Activated CD8-positive, alpha-beta T cell treated with anti-CD3 and anti-CD28 coated beads for 36 hours (primary cell): ENCODE measurements at regions not wholly inside any gene's neighbourhood (a gene's known extent, or its start where the extent isn't known, plus 50 kb on each side); places are given as distances from the start of the nearest gene placed in this dataset.

Experiments used
- ATAC-seq: fragments of 200-7000 bp; cut with Tn5 transposase; one replicate; pipeline ENCODE4 v1.10.0; 2021; ENCODE audit warnings: mild to moderate bottlenecking, moderate library complexity
- CTCF ChIA-PET: fragments of 350-600 bp; sonication (Branson Sonifier 250); formaldehyde crosslinking; loops from one replicate; lab custom pipeline; 2021; ENCODE audit warnings: antibody characterized with exemption; lab: Charles Lee
- POLR2A ChIA-PET: fragments of 350-600 bp; sonication (Branson Sonifier 250); formaldehyde crosslinking; loops from one replicate; lab custom pipeline; 2021; ENCODE audit warnings: antibody characterized with exemption; lab: Charles Lee
- DNase-seq: peaks from one replicate; pipeline ENCODE4 v3.0.0-alpha.2; 2020
- H3K27ac Mint-ChIP-seq: one replicate; pipeline ENCODE4 v1.8.0; 2021; ENCODE audit warnings: mild to moderate bottlenecking, mixed read lengths
- H3K27me3 Mint-ChIP-seq: one replicate; pipeline ENCODE4 v1.8.0; 2021; ENCODE audit warnings: mixed read lengths
- H3K36me3 Mint-ChIP-seq: one replicate; pipeline ENCODE4 v1.8.0; 2021; ENCODE audit warnings: low read depth, mixed read lengths
- H3K4me1 Mint-ChIP-seq: one replicate; pipeline ENCODE4 v1.8.0; 2021; ENCODE audit warnings: low read depth, mixed read lengths
- H3K4me3 Mint-ChIP-seq: one replicate; pipeline ENCODE4 v1.8.0; 2021; ENCODE audit warnings: mild to moderate bottlenecking, moderate library complexity, mixed read lengths
- H3K9me3 Mint-ChIP-seq: one replicate; pipeline ENCODE4 v1.8.0; 2021; ENCODE audit warnings: mixed read lengths
- intact Hi-C: fragments of 100-400 bp; cut with micrococcal nuclease; formaldehyde crosslinking; loops from one replicate; pipeline ENCODE4 v1.10.0; 2022
- TF ChIP-seq, protein P1 (sequence below): fragments of 200-600 bp; IDR thresholded peaks from one replicate; pipeline ENCODE4 v1.8.0; 2022; ENCODE audit warnings: antibody characterized with exemption, mild to moderate bottlenecking

DNA sequence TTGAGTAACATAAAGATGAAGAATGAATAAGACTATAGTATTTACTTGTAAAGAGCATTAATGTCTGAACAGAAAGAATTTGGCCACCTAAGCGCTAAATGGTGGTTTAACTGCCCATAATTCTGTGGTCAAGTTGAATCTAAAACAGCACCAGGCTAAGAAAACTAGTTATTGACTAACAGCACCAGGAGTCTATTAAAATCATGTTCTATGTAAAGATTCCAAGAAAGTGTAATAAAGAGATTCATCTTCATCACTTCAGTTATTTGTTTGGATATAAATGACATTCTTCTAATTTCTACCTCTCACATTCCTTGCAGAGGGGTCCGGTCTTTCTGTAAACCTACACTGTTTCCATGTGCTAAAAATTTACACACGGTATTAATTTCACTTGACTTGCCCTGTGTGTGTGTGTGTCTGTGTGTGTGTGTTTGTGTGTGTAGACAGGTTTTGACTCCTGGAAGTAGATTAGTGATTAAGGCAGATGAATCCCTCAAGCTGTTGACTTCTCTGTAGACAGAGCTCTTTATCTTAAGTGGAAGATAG, 84.4 kb downstream of the KLF6 start:
- H3K36me3 Mint-ChIP-seq: no peaks in the 10 kb centered on the region
- no peaks in the 10 kb centered on the region for H3K9me3 Mint-ChIP-seq
- TF ChIP-seq, protein P1, sequence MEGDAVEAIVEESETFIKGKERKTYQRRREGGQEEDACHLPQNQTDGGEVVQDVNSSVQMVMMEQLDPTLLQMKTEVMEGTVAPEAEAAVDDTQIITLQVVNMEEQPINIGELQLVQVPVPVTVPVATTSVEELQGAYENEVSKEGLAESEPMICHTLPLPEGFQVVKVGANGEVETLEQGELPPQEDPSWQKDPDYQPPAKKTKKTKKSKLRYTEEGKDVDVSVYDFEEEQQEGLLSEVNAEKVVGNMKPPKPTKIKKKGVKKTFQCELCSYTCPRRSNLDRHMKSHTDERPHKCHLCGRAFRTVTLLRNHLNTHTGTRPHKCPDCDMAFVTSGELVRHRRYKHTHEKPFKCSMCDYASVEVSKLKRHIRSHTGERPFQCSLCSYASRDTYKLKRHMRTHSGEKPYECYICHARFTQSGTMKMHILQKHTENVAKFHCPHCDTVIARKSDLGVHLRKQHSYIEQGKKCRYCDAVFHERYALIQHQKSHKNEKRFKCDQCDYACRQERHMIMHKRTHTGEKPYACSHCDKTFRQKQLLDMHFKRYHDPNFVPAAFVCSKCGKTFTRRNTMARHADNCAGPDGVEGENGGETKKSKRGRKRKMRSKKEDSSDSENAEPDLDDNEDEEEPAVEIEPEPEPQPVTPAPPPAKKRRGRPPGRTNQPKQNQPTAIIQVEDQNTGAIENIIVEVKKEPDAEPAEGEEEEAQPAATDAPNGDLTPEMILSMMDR: no peak
- H3K27me3 Mint-ChIP-seq: peaks cover 13% of the 10 kb centered on the region
- ATAC-seq: no peak
- POLR2A ChIA-PET: no interaction called here
- no peak overlapping the region for H3K27ac Mint-ChIP-seq
- no peaks in the 10 kb centered on the region for H3K4me1 Mint-ChIP-seq
- CTCF ChIA-PET: no interaction called here
- no peak for DNase-seq
- intact Hi-C loops: no loop called here
- no peak overlapping the region for H3K4me3 Mint-ChIP-seq

DNA sequence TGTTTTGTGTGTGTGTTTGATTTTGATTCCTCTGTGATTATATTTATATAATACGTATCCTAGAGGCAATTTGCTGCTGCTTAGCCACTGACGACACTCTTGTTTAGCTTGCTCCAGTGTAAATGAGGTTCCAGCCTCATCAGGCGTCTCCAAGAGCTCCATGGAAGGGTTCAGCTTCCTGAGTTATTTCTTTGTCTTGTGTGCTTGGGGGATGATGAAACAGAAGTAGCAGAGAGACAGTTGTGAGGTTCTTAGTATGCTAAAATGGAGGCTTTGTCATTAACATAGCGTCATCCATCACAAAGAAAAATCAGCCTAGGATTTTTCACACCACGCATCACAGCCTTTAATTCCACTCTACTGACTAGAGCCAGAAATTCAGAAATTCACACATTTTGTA, 85.1 kb downstream of the KLF6 start:
- intact Hi-C loops: no loop called here
- H3K4me3 Mint-ChIP-seq: no peak overlapping the region
- peaks cover 13% of the 10 kb centered on the region for H3K27me3 Mint-ChIP-seq
- CTCF ChIA-PET: no interaction called here
- no peak for ATAC-seq
- no peaks in the 10 kb centered on the region for H3K36me3 Mint-ChIP-seq
- DNase-seq: no peak
- no peak overlapping the region for H3K27ac Mint-ChIP-seq
- H3K9me3 Mint-ChIP-seq: no peaks in the 10 kb centered on the region
- TF ChIP-seq, protein P1: no peak
- no peaks in the 10 kb centered on the region for H3K4me1 Mint-ChIP-seq
- POLR2A ChIA-PET: no interaction called here

DNA sequence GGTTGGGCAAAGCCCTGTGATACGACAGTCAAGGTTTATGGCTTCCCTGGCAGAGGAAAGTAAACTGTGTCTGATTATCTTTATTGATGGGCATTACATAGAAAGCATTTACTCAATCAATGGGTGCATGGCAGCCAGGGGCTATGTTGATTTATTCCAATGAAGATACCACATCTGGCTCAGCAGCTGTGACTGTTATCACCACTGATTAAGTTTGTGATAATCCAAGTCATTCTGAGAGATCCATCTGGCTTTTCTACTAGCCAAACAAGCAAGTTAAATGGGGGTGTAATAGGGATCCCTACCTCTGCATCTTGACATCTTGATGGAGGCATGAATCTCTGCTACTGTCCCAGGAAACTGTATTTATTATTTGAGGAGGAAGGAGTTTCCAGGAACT, 86.7 kb downstream of the KLF6 start:
- Mint-ChIP-seq H3K36me3 (no peaks in the 10 kb centered on the region), H3K27me3 (peaks cover 13% of the 10 kb centered on the region), H3K4me3 (no peak overlapping the region), H3K9me3 (no peaks in the 10 kb centered on the region), H3K4me1 (peaks cover 2% of the 10 kb centered on the region), H3K27ac (no peak overlapping the region)
- ChIA-PET CTCF (no interaction called here), POLR2A (interaction anchor here (1.3 kb wide), 1 partner anchor 57 kb away, joined by 3 read pairs; no protein-coding TSS in a partner anchor)
- TF ChIP-seq, protein P1: no peak
- intact Hi-C loops: no loop called here
- ATAC-seq (no peak), DNase-seq (no peak)

DNA sequence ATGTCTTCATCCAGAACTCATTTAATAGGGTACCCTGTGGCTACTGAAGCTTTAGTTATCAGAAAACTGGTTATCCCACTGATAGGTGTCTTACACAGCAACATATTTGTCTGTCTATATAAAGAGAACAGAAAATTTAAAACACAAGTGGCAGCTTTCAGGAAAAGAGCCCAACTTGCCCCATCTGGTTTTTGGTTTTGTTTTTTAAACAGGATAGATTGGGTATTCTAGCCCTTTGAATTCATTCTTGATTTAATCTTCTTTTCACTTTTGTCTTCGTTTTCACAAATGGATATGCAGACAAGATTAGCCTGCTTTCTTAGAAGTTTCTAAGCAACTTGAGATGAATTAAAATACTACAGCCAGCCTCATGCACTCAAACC, 91.3 kb downstream of the KLF6 start:
- TF ChIP-seq, protein P1: no peak
- ChIA-PET POLR2A (no interaction called here), CTCF (no interaction called here)
- H3K9me3 Mint-ChIP-seq: no peaks in the 10 kb centered on the region
- no peak overlapping the region for H3K27ac Mint-ChIP-seq
- H3K27me3 Mint-ChIP-seq: peaks cover 7% of the 10 kb centered on the region
- H3K36me3 Mint-ChIP-seq: no peaks in the 10 kb centered on the region
- ATAC-seq (no peak), DNase-seq (no peak)
- peaks cover 15% of the 10 kb centered on the region for H3K4me1 Mint-ChIP-seq
- H3K4me3 Mint-ChIP-seq: no peak overlapping the region
- intact Hi-C loops: no loop called here

DNA sequence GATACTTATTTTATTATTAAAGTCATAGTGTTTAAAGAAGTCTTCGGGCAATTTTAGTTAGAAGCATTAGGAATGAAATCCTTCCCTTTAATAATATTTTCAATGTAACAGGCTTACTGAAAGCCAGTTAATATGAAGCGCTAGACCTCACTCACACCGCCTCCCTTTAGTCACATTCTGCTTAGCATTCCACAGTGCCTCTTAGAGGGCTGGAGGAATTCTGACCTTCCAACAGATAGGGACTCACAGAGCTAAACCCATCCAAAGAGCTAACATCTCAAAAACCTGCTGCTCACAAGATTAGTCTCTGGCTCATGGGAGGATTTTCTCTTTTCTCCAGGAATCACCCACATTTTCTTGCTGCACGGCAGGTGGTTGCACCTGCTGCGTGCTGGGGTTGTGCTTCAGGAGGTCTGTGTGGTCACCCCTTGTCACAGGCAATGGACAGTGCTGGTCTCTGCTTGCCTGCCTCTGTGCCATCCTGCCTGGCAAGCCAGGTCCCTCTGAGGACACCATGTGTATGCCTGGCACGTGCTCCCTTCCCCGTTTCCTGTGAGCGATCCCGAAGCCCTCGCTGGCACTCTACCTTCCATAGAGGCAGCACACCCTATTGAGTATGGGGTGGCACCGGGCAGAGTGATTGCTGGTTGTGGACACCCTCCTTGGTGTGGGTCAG, 91.8 kb downstream of the KLF6 start:
- Mint-ChIP-seq H3K4me3 (no peak overlapping the region), H3K27ac (no peak overlapping the region), H3K9me3 (no peaks in the 10 kb centered on the region), H3K36me3 (no peaks in the 10 kb centered on the region), H3K27me3 (peaks cover 7% of the 10 kb centered on the region), H3K4me1 (peaks cover 15% of the 10 kb centered on the region)
- no peak for DNase-seq
- ATAC-seq: no peak
- ChIA-PET CTCF (no interaction called here), POLR2A (no interaction called here)
- intact Hi-C loops: no loop called here
- TF ChIP-seq, protein P1: no peak
